Hepatocyte (in vitro differentiated cells): ENCODE measurements at regions not wholly inside any gene's neighbourhood (a gene's known extent, or its start where the extent isn't known, plus 50 kb on each side); places are given as distances from the start of the nearest gene placed in this dataset.

Experiments
- EZH2 ChIP-seq: fragments of 200-600 bp; sonication (generic); IDR thresholded peaks from 2 replicates; pipeline ENCODE4 v1.6.1; 2016; ENCODE audit warnings: antibody characterized with exemption, mild to moderate bottlenecking, borderline replicate concordance
- EZH2phosphoT487 ChIP-seq: fragments of 200-600 bp; sonication (generic); IDR thresholded peaks from one replicate; pipeline ENCODE4 v1.6.1; 2018; ENCODE audit warnings: antibody characterized with exemption, mild to moderate bottlenecking, low read depth, moderate library complexity; ENCODE audit not compliant: unreplicated experiment, severe bottlenecking
- TF ChIP-seq, protein P1 (sequence below): fragments of 200-600 bp; sonication (generic); IDR thresholded peaks from 2 replicates; pipeline ENCODE4 v1.5.1; 2016; ENCODE audit warnings: antibody characterized with exemption, mild to moderate bottlenecking; ENCODE audit not compliant: poor library complexity

DNA sequence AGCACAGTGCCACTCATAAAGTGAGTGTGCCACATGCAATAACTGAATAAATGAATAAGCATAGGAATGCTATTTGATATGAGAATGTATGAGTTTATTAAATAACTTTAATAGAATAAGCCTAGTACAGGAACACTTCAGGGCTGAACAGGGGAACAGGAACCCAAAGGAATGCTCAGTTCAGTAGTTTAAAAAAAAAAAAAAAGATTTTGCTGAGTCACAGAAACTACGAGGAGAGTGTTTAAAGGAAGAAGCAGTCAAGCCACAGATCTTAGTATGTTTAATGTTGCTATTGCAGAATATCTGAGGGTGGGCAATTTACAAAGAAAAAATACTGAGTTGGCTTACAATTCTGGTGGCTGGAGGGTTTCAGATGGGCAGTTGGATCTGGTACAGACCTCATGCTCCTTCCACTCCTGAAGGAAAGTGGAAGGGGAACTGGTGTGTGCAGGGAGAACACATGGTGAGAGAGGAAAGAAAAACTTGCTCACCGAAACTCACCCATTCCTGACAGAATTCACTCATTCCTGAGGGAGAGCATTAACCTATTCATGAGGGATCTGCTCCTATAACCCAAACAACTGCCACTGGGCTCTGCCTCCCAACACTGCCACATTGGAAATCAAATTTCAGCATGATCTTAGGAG lies 880.3 kb upstream of the MGAT4C start:
- TF ChIP-seq, protein P1, sequence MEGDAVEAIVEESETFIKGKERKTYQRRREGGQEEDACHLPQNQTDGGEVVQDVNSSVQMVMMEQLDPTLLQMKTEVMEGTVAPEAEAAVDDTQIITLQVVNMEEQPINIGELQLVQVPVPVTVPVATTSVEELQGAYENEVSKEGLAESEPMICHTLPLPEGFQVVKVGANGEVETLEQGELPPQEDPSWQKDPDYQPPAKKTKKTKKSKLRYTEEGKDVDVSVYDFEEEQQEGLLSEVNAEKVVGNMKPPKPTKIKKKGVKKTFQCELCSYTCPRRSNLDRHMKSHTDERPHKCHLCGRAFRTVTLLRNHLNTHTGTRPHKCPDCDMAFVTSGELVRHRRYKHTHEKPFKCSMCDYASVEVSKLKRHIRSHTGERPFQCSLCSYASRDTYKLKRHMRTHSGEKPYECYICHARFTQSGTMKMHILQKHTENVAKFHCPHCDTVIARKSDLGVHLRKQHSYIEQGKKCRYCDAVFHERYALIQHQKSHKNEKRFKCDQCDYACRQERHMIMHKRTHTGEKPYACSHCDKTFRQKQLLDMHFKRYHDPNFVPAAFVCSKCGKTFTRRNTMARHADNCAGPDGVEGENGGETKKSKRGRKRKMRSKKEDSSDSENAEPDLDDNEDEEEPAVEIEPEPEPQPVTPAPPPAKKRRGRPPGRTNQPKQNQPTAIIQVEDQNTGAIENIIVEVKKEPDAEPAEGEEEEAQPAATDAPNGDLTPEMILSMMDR, result no peak
- TF ChIP-seq EZH2phosphoT487 (no peak), EZH2 (no peak)
